Fibroblast of the conjunctiva (primary cell): ENCODE measurements at regions not wholly inside any gene's neighbourhood (a gene's known extent, or its start where the extent isn't known, plus 50 kb on each side); places are given as distances from the start of the nearest gene placed in this dataset.

Experiments
- DNase-seq: peaks from one replicate; pipeline ENCODE4 v3.0.0-alpha.2; 2010; ENCODE audit warnings: low read depth

DNA sequence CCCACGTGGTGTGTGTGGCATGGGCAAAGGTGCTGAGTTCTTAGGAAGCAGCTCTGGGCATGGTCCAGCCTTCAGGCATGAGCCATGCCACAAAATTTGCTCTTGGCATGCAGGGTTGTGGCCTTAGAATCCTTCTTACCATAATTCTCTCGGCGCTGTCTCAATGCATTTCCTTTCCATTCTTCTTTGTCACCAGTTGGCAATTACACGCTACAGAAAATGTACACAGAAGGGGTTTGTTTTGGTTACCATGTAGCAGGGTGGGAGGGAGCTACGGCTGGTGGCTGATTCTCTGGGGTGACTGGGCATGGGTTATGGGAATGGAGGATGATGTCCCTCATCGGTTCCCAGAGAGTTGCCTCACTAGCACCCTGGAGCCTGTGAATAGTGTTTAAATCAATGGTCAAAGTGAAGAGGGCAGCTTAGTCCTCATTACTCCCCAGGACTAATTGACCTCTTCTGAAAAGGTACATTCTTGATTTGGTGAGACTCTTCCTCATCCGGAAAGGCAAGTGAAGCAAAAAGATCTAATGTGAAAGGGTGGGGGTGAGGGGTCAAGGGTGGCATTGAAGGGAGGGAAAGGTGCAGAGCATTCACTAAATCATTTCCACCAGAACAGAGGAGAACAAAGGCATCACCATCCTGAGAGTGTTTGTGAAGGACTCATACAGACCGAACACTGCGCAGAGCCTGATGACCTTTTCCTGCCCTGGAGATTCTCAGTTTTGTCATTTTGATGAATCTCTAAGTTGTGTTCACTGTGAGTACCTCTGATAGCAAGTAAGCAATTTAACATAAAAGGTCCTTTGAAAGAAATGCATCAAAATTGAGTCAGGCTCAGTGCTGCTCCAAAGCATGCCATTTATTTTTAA, 199.8 kb upstream of the SFRP2 start:
- DNase-seq: no peak

GRCh38 chr4:153987291-153987690, 198.4 kb upstream of the SFRP2 start:
- peak; percentile 40 for DNase-seq

DNA sequence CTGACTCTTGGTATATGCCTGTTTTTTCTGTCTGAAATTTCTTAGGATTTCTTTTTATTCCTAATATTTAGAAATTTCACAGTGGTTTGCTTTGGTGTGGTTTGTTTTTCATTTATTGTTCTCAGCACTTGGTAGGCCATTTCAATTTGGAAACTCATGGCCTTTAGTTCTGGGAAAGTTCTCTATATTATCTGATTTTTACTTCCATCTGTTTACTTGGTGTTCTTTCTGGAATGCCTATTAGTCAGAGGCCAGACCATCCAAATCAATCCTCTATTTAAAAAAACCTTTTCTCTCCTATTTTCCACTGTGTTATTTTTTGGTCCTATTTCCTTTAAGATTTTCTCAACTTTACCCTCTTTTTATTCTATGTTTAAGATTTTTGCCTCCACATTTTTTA, 188.1 kb upstream of the SFRP2 start:
- DNase-seq: no peak

- DNase-seq: no peak
Measured at GRCh38 chr4:153974452-153974851, 185.6 kb upstream of the SFRP2 start.

DNA sequence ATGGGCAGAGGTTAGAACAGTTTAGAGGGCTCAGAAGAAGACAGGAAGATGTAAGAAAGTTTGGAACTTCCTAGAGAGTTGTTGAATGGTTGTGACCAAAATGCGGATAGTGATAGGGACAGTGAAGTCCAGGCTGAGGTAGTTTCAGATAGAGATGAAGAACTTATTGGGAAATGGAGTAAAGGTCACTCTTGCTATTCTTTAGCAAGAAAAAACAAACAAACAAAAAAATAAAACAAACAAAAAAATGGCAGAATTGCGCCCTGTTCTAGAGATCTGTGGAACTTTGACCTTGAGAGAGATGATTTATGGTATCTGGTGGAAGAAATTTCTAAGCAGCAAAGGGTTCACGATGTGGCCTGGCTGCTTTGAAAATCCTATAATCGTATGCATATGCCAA, 185.1 kb upstream of the SFRP2 start:
- DNase-seq: no peak

DNA sequence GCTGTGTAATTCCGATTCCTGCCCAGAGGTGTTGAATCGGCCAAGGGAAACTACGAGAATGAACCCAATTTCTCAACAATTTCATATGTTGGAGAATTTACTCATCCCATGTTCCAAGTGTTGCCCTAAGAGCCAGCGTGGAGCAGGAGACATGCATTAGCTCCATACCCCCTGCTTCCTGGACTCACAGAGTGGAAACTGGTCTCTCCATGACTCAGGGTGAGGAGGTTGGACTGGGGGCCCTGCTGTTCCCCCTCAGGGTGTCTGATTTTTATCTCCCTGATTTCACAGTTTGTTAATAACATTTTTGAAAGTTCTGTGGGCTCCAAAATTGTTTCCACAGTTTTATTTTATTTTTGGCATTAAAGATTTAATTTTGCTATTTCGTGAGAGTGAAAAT, 183.0 kb upstream of the SFRP2 start:
- no peak for DNase-seq

GRCh38 chr4:153970169-153970568, 181.3 kb upstream of the SFRP2 start:
- DNase-seq: no peak

- DNase-seq: no peak
Measured at GRCh38 chr4:153969542-153969941, 180.7 kb upstream of the SFRP2 start.

- DNase-seq: no peak
Measured at GRCh38 chr4:153966641-153967040, 177.8 kb upstream of the SFRP2 start.

DNA sequence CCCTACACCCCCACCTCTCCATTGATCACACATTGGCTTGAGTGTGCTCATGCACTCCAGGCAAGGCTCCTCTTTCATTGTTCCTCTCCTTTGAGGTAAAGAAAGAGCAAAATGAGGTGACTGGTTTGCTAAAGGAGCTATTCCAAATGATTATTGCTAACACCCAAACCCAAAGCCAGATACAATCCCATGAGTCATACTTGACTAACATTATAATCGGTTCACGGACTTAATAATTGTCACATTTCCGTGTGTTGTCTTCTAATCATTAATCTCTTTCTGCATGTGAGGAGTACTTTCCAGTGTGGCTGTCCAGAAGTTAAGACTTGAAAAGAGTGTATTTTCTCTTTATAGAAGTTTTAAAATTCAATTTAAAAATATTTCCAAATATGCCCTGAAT, 174.3 kb upstream of the SFRP2 start:
- no peak for DNase-seq

- DNase-seq: no peak
Measured at GRCh38 chr4:153962311-153963039, 173.6 kb upstream of the SFRP2 start.

- DNase-seq: no peak
Measured at GRCh38 chr4:153955327-153955726, 166.4 kb upstream of the SFRP2 start.

DNA sequence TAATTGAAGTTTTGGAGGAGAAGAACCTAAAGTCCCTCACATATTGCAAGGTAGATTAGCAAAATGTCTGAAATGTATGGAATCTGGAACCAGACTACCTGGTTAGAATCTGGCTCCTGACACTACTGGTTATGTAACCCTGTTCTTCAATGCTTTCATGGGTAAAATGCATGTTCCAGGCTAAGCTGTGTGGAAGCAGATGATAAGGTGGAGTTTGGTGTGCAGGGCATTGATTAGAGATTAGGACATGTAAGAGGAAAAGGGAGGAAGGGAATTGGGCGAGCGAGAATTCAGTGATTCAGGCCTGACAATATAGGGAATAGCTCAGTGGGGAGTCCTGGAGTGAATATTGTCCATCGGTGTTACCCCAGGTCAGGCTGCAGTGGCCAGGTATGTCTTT, 165.8 kb upstream of the SFRP2 start:
- DNase-seq: no peak

DNA sequence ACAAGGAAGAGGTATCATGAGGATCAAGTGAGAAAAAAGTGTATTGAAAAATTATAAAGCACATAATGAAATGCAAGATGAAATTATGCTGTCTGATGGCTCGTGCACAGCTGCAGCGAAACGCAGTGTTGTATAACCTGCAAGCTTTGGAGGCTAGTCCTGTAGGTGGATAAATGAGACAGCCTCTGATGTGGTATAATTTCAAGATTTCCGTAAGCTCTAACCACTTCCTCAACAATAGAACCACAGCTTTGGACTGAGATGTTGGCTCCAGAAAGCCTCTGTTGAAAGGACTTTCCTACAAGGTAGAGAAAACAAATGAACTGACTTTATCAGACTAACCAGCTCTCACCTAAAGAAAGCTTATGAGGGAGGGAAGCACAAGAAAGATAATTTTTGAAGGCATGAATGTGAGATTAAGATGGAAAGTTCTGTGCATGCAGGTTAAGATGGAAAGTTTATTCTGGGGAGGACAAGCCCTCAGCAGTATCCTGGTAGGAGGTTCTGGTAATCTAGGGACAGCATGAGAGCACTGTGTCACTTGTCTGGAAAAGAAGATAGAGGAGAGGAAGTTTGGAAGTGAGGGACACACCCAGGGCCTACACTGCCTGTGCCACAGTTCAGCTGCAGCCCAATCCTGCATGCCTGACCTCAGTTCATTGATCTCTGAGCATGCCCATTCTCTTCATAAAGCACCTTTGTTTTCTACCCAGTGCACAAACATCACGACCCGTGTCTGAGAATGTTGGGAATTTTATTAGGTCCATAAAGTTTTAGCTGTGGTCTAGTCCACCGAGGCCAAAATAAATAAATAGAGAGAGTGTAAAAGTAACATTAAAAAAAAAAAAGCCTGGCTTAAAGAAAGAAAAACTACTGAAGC, 161.5 kb upstream of the SFRP2 start:
- no peak for DNase-seq

- DNase-seq: no peak
Measured at GRCh38 chr4:153948041-153948440, 159.2 kb upstream of the SFRP2 start.

DNA sequence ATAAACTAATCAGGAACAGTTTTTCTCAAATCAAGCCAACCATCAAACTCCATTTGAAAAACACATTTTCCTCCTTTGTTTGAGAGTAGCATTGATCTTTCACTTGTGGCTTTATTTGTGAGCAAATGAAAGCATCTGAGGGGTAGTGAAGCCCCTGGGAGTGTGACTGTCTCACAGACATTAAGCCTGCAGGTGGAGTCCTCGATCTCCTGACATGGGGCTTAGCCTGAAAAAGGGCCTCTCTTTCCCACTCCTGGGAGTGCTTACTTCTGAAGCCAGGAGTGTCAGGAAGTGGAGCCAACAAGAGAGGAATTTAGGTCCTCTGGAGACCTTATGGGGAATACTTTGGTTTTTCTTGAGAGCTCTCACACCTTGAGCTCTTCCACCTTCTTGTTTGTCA, 158.2 kb upstream of the SFRP2 start:
- DNase-seq: no peak

DNA sequence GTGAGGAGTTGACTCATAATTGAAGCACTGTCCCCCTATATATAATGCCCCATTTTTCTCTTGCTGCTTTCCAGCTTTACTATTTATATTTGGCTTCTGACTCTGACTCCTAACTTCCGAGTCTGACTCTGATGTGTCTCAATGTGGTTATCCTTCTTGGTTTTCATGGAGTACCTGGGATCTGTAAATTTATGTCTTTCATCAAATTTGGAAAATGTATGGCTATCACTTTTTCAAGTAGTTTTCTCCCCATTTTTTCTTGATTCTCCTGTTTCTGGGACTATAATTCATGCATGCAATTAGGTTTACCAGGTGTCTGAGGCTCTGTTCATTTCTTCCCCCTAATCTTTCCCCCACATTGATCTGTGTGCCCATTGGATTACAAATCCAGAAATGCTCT, 156.8 kb upstream of the SFRP2 start:
- DNase-seq: no peak

DNA sequence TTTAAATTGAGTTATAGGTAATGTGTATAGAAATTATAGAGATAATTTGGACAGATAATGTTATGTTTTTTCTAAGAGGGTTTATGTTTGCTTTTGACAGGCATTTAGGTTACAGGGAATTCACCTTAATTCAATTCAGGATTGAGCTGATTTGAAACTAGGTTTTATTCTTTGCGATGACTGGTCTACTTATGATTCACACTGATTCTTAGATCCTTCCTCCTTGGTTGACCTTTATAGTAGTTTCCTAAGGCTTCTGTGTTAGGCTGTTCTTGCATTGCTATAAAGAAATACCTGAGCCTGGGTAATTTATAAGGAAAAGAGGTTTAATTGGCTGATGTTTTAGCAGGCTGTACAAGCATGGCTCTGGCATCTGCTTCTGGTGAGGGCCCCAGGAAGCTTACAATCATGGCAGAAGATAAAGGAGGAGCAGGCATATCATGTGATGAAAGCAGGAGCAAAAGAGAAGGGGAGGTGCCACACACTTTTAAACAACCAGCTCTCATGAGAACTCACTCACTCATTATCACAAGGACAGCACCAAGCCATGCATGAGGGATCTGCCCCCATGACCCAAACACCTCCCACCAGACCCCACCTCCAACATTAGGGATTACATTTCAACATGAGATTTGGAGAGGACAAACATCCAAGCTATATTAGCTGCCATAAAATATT, 155.0 kb upstream of the SFRP2 start:
- DNase-seq: no peak

DNA sequence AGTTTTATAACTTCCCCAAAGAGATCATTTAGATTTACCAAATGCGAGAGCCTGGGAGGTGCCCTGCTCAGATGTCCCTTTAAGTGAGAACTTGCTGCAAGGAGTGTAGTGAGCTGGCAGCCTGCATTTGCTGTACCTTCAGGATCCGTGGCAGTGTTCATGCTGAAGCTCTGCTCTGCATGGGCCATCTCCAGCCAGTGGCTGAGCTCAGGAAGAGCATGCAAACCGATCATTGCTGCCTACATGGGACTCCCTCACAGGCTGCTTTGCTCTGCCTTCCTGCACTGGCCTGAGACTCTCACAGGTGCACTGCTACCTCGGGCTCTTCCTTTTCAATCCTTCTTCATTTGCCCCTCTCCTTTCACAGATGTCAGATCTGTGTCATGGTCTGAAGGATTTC, 152.0 kb upstream of the SFRP2 start:
- DNase-seq: no peak

DNA sequence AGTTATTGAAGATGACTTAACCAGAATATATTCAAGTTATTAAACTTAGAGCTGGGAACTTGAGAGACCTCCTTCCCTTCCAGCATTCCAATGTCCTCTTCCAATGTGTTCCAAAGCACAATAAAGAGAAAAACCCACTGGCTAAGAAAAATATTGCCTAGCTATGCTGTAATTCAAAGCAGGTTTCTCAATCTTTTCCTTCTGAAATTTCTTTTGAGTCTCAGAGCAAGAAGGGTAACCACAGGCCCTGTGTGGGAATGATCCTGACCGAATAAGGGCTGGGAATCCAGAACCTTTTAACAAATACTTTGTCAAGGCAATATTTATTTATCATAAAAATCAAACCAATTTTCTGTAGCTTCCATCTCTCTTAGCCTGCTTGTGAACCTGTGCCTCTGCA, 150.7 kb upstream of the SFRP2 start:
- DNase-seq: no peak

DNA sequence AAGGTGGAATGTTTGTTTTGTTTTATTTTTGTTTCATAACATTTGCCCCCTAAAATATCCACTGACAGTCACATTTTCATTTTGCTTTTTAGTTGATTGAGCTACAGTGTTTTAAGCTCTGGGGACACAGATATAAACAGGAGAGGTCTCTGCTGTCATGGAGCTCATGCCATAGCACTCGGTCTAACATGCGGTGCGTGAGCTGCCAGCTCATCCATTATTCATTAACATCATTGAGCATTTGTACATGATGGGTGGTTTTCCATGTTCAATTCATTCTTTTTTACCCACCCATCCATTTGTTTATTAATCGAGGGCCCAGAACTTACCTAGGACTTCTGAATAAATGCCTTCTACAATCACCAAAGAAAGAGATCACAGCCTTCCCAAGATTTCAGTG, 150.1 kb upstream of the SFRP2 start:
- DNase-seq: no peak

- DNase-seq: no peak
Measured at GRCh38 chr4:153937289-153937688, 148.4 kb upstream of the SFRP2 start.
